Panc1 (cell line): ENCODE measurements at regions not wholly inside any gene's neighbourhood (a gene's known extent, or its start where the extent isn't known, plus 50 kb on each side); places are given as distances from the start of the nearest gene placed in this dataset.

ENCODE experiments used
- ATAC-seq: fragments of 200-7000 bp; cut with Tn5 transposase; 2 replicates; pipeline ENCODE4 v1.9.1; 2020; ENCODE audit warnings: mild to moderate bottlenecking, moderate library complexity
- BruUV-seq: library from RNA; stranded (reverse); fragments of 400-500 nt; replicated peaks from 2 replicates; lab custom pipeline; 2021; lab: Mats Ljungman, UMichigan
- CTCF ChIA-PET: fragments of 300-600 bp; sonication (Branson Sonifier 250); formaldehyde crosslinking; loops from one replicate; lab custom pipeline; 2022; ENCODE audit warnings: antibody characterized with exemption; lab: Charles Lee
- POLR2A ChIA-PET: fragments of 300-600 bp; sonication (Branson Sonifier 250); formaldehyde crosslinking; loops from one replicate; lab custom pipeline; 2022; ENCODE audit warnings: antibody characterized with exemption; lab: Charles Lee
- DNase-seq: peaks from one replicate; pipeline ENCODE4 v3.0.0-alpha.2; 2010; ENCODE audit warnings: low read depth, low spot score
- H3K27ac ChIP-seq: 2 replicates; pipeline ENCODE4 v1.5.1; 2011; ENCODE audit warnings: mild to moderate bottlenecking, low read length, inconsistent platforms
- H3K27me3 ChIP-seq: fragments of 200-500 bp; sonication (Bioruptor generic); 2 replicates; pipeline ENCODE4 v1.6.0; 2014; ENCODE audit warnings: low read length, inconsistent platforms; ENCODE audit not compliant: control insufficient read depth, insufficient read depth
- H3K36me3 ChIP-seq: fragments of 200-500 bp; sonication (Bioruptor generic); 2 replicates; pipeline ENCODE4 v1.5.1; 2014; ENCODE audit warnings: inconsistent platforms, mild to moderate bottlenecking, low read length, moderate library complexity; ENCODE audit not compliant: control insufficient read depth, insufficient read depth
- H3K4me1 ChIP-seq: 2 replicates; pipeline ENCODE4 v1.5.1; 2011; ENCODE audit warnings: inconsistent platforms, mild to moderate bottlenecking, low read length, moderate library complexity; ENCODE audit not compliant: control insufficient read depth, insufficient read depth
- H3K4me3 ChIP-seq, 2 experiments: 2 replicates each; pipeline ENCODE4 v1.5.1; 2011 to 2012; ENCODE audit warnings: low read depth in 2 of 2, low read length in 2 of 2, mild to moderate bottlenecking in 2 of 2, inconsistent platforms in 1 of 2, moderate library complexity in 1 of 2
- H3K9me3 ChIP-seq: fragments of 200-500 bp; sonication (Bioruptor generic); 2 replicates; pipeline ENCODE4 v1.5.1; 2014; ENCODE audit warnings: low read depth, mild to moderate bottlenecking, inconsistent platforms, low read length, moderate library complexity; ENCODE audit not compliant: control insufficient read depth, insufficient read depth
- POLR2AphosphoS5 ChIP-seq: IDR thresholded peaks from 2 replicates; pipeline ENCODE4 v1.6.1; 2012; ENCODE audit warnings: mild to moderate bottlenecking, low read depth, low read length, moderate library complexity
- SIN3A ChIP-seq: IDR thresholded peaks from 2 replicates; pipeline ENCODE4 v1.6.1; 2012; ENCODE audit warnings: low read depth, mild to moderate bottlenecking, low read length, moderate library complexity, borderline replicate concordance; ENCODE audit not compliant: insufficient read depth
- TCF7L2 ChIP-seq: IDR thresholded peaks from 2 replicates; pipeline ENCODE4 v1.6.1; 2011; ENCODE audit warnings: mild to moderate bottlenecking, low read depth, low read length, inconsistent platforms
- in situ Hi-C: cut with HindIII; loops from 2 replicates; pipeline ENCODE4 v1.10.0; 2016; ENCODE audit warnings: low sequenced_read_pairs, low pct_unique_long_range_greater_than_20kb
- intact Hi-C: fragments of 100-400 bp; cut with micrococcal nuclease; formaldehyde crosslinking; loops from one replicate; pipeline ENCODE4 v1.10.0; 2022; ENCODE audit not compliant: unreplicated experiment
- TF ChIP-seq, protein P1 (sequence below), 2 experiments: IDR thresholded peaks; 2 replicates each; pipeline ENCODE4 v1.6.1; 2011 to 2012; ENCODE audit warnings: low read depth in 2 of 2, control low read depth in 1 of 2, low read length in 1 of 2, mild to moderate bottlenecking in 1 of 2, moderate library complexity in 1 of 2; ENCODE audit not compliant: insufficient read depth in 1 of 2
- TF ChIP-seq, protein P2 (sequence below): fragments of 450-650 bp; IDR thresholded peaks from 2 replicates; pipeline ENCODE4 v1.5.1; 2017; ENCODE audit warnings: mild to moderate bottlenecking

DNA sequence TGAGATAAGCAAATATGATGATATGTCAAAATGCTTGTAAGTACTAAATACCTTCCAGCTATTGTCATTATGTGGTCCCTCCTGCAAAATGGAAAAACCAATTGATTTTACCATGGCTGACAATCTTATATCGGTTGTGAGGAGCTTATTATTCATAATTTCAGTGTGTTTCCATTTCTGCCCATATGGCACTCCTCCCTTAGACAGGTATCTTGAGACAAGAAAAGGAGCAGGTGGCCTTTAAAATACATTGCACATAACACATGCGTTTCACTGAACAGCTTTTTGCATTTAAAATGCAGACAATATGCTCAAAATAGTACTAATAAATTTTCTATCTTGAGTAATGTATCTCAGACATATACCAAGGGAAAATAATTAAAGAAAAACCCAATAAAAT, 60.2 kb upstream of the SH3RF3 start:
- no TSS peak for BruUV-seq
- ChIA-PET POLR2A (no interaction called here), CTCF (no interaction called here)
- no peak overlapping the region for H3K4me3 ChIP-seq
- no peaks in the 10 kb centered on the region for H3K4me1 ChIP-seq
- intact Hi-C loops = no loop called here
- no peaks in the 10 kb centered on the region for H3K36me3 ChIP-seq
- TF ChIP-seq, protein P1, sequence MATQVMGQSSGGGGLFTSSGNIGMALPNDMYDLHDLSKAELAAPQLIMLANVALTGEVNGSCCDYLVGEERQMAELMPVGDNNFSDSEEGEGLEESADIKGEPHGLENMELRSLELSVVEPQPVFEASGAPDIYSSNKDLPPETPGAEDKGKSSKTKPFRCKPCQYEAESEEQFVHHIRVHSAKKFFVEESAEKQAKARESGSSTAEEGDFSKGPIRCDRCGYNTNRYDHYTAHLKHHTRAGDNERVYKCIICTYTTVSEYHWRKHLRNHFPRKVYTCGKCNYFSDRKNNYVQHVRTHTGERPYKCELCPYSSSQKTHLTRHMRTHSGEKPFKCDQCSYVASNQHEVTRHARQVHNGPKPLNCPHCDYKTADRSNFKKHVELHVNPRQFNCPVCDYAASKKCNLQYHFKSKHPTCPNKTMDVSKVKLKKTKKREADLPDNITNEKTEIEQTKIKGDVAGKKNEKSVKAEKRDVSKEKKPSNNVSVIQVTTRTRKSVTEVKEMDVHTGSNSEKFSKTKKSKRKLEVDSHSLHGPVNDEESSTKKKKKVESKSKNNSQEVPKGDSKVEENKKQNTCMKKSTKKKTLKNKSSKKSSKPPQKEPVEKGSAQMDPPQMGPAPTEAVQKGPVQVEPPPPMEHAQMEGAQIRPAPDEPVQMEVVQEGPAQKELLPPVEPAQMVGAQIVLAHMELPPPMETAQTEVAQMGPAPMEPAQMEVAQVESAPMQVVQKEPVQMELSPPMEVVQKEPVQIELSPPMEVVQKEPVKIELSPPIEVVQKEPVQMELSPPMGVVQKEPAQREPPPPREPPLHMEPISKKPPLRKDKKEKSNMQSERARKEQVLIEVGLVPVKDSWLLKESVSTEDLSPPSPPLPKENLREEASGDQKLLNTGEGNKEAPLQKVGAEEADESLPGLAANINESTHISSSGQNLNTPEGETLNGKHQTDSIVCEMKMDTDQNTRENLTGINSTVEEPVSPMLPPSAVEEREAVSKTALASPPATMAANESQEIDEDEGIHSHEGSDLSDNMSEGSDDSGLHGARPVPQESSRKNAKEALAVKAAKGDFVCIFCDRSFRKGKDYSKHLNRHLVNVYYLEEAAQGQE (IDR thresholded peaks at IDR 0.05; ENCODE audit: insufficient read depth in 1 of 2, low read depth in 2 of 2, low read length in 1 of 2) = no peak
- TF ChIP-seq, protein P2, sequence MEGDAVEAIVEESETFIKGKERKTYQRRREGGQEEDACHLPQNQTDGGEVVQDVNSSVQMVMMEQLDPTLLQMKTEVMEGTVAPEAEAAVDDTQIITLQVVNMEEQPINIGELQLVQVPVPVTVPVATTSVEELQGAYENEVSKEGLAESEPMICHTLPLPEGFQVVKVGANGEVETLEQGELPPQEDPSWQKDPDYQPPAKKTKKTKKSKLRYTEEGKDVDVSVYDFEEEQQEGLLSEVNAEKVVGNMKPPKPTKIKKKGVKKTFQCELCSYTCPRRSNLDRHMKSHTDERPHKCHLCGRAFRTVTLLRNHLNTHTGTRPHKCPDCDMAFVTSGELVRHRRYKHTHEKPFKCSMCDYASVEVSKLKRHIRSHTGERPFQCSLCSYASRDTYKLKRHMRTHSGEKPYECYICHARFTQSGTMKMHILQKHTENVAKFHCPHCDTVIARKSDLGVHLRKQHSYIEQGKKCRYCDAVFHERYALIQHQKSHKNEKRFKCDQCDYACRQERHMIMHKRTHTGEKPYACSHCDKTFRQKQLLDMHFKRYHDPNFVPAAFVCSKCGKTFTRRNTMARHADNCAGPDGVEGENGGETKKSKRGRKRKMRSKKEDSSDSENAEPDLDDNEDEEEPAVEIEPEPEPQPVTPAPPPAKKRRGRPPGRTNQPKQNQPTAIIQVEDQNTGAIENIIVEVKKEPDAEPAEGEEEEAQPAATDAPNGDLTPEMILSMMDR = no peak
- TF ChIP-seq POLR2AphosphoS5 = no peak
- no peak for TF ChIP-seq TCF7L2
- no peak for TF ChIP-seq SIN3A
- ATAC-seq = no peak
- in situ Hi-C loops = no loop called here
- H3K27ac ChIP-seq = no peak overlapping the region
- no peaks in the 10 kb centered on the region for H3K9me3 ChIP-seq
- DNase-seq = no peak
- no peaks in the 10 kb centered on the region; the same call in 1 of the 2 replicates for H3K27me3 ChIP-seq

DNA sequence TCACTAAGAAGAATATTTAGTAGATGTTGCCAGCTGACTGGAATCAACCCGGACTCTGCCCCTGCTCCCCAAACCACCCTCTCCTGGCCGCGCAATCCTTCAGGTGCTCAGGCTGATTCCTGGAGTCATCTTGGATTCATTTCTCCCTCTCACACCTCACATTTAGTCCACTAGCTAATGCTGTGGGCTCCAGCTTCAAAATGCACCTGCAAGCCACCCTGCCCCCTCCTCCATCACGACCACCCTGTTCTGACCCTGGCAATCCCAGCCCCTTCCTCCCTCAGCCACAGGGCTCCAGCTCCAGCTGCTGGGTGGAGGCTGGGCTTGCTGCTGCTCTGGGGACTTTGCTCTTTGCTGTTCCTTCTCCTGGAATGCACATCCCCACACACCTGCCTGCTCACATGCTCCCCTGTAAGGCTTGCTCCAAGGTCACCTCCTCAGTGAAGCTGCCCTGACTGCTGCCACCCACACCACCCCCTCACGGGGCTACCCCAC, 61.3 kb upstream of the SH3RF3 start:
- no peak for ATAC-seq
- H3K36me3 ChIP-seq = no peaks in the 10 kb centered on the region
- H3K9me3 ChIP-seq = no peaks in the 10 kb centered on the region
- DNase-seq = no peak
- ChIA-PET POLR2A (interaction anchor here (0.6 kb wide), 1 partner anchor 36 kb away, joined by 3 read pairs; no protein-coding TSS in a partner anchor), CTCF (no interaction called here)
- no peak overlapping the region for H3K27ac ChIP-seq
- no peaks in the 10 kb centered on the region for H3K4me1 ChIP-seq
- no peaks in the 10 kb centered on the region; the same call in 1 of the 2 replicates for H3K27me3 ChIP-seq
- TF ChIP-seq, protein P2 = no peak
- TF ChIP-seq POLR2AphosphoS5 = no peak
- TF ChIP-seq TCF7L2 = no peak
- no peak for TF ChIP-seq SIN3A
- TF ChIP-seq, protein P1 (IDR thresholded peaks at IDR 0.05; ENCODE audit: insufficient read depth in 1 of 2, low read depth in 2 of 2, low read length in 1 of 2) = no peak
- no peak overlapping the region for H3K4me3 ChIP-seq
- intact Hi-C loops (no loop called here), in situ Hi-C loops (no loop called here)
- BruUV-seq = no TSS peak
